HG02623 (cell line): ENCODE measurements at regions not wholly inside any gene's neighbourhood (a gene's known extent, or its start where the extent isn't known, plus 50 kb on each side); places are given as distances from the start of the nearest gene placed in this dataset.
"Not testable (repeated sequence)": the region's sequence is repeated elsewhere in the genome, so short reads cannot be mapped to it uniquely, and the experiment has no call there.

ENCODE experiments used
- ATAC-seq: cut with Tn5 transposase; IDR thresholded peaks from one replicate; pipeline ENCODE4 v1.9.1; 2021; ENCODE audit warnings: moderate library complexity; ENCODE audit not compliant: unreplicated experiment

DNA sequence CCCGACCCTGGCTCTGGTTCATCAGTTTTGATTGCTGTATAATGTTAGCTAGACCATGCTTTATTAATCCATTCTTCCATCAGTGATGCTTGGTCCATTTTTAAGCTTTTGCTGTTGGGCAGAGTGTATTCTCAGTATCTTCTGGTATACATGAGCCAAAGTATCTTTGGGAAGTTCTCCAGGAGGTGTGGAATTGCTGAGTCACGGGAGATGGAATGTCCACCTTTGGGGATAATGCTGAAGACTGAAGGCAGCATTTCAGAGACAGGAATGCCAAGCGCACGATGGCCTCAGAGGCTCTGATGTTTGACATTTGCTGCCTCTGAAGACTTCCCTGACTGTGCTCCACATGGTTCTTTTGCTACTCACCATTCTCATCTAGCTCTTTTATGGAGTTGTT lies 266.3 kb upstream of the KAZN start:
- no peak for ATAC-seq

DNA sequence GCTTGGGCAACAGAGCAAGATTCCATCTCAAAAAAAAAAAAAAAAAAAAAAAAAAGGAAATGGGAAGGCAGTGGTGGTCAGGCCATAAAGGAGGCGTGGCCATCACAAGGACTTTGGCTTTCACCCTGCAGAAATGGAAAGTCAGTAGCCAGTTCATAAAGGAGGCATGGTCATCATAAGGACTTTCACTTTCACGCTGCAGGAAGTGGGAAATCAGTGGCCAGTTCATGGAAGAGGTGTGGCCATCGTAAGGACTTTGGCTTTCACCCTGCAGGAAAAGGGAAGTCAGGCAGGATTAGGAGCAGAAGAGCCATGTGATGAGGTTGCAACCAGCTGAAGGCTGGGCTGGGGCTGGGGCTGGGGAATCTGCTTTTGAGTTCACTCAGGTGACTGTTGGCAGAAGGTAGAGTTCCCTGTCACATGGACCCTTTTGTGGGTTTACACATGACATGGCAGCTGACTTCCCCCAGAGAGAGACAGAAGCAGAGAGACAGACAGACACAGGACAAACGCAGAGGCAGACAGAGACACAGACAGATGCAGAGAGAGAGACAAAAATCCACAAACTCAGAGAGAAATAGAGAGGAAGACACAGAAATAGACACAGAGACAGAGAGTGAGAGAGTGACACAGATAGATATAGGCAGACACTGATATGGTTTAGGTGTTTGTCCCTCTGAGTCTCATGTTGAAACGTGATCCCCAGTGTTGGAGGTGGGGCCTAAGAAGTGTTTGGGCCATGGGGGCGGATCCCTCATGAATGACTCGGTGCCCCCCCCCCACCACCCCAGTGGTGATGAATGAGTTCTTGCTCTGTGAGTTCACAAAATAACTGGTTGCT lies 263.9 kb upstream of the KAZN start:
- ATAC-seq = no peak

DNA sequence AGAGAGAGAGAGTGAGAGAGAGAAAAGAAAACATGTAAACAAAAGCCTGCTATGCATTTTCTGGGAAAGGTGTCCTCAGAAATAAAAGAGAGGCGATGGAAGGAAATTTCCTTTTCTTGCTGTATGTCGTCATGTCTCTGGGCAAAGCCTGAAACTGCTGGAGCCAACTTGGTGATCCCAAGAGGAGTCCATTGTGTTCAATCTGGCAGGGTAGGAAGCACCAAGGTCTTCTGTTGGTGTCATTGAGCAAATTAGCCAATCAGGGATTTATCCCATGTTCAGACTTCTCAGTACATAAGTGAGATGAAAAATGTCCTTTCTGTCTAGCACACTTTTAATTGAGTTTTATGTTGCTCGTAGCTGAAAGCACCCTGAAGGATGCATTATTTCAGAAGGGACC lies 260.0 kb upstream of the KAZN start:
- ATAC-seq = no peak

DNA sequence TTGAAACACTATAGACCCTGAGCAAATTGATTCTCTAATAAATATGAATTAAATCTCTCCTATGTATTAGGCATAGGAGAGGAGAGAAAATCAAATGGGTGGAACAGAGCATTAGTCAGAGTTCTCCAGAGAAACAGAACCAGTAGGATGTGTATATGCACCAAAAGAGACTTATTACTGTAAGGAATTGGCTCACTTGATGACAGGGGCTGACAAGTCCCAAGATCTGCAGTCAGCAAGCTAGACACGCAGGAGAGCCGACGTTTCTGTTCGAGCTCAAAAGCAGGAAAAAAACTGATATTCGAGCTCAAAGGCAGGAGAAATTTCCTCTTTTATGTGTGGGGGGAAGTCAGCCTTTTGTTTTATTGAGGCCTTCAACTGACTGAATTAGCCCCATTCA lies 259.2 kb upstream of the KAZN start:
- no peak for ATAC-seq

DNA sequence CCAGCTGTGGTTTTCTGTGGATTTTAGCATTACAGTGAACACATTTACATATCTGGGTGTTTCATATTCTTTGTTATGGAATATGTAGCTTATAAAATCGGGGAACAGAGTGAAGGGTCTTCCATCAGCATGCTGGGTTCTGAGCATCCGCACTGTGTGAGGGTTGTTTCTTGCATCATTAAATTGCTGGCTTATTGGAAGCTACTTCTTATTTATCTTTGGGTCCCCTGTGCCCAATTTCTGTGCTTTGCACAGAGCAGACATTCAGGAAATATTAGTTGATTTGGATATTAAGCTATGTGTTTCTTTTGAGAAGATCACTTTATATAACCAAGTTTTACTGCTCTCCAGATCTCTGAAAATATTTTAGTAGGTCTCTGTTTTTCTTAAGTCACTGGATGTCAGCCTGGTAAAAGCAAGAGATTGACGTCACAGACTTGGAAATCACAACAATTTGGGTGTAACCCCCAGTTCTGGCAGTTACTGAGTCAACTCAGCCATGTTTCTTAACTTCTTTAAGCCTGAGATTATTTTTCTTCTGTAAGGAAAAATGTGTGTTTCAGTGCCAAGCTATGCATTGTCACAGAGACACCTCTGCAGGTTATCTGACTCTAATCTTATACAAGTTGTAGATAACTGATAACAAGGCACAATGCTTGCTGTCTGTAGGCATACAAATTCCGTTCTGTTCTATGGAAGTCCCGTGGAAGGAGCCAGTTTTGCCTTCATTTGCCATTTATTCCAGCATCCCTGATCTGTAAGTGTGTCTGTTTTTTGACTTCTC lies 258.3 kb upstream of the KAZN start:
- no peak for ATAC-seq

DNA sequence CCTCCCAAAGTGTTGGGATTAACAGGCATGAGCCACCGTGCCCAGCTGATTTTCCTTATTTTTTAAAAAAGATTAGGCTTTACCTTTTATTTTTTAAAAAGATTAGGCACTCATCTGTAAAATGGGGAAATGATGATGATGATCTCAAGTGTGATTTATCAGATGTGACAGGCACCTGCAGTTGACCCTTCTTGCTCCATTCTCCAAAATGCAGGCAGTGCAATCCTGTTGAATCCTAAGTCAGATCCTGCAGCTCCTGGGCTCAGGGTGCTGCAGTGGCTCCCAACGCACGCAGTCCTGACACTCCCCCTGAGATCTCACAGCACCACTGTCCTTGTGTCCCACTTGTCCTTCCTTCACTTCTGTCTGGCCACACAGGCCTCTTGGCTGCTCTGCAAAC lies 257.3 kb upstream of the KAZN start:
- no peak for ATAC-seq

DNA sequence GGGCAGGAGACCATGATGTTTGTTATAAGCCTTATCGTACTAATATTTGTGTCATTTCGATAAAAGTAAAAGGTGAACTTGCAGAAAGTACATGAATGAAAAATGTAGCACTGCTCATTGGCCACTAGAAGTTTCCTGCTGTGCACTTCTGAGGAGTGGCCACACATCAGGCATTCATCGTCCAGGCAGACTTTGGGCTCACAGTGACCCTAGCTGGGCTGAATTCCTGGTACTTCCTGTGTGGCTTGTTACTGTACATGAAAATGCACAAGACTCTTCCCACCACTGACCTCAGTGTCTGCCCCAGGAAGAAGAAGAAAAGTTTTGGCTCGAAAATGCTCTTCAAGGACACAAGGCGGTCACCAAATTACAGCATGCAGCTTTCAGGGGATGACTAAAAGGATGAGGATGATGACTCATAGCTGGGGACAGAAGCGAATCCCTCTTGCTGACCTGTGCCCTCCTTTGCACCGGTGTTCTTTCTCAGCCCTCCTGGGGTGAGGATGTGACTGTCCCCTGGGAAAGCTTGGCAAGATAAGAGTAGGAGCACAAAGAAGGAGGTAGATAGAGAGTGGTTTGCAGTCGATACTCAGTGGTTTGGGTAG lies 252.4 kb upstream of the KAZN start:
- ATAC-seq = no peak

- no peak for ATAC-seq
Observed at GRCh38 chr1:14347186-14347585, 251.3 kb upstream of the KAZN start.

GRCh38 chr1:14347776-14348175 lies 250.7 kb upstream of the KAZN start:
- no peak for ATAC-seq

- ATAC-seq = no peak
Observed at GRCh38 chr1:14350197-14350596, 248.3 kb upstream of the KAZN start.

DNA sequence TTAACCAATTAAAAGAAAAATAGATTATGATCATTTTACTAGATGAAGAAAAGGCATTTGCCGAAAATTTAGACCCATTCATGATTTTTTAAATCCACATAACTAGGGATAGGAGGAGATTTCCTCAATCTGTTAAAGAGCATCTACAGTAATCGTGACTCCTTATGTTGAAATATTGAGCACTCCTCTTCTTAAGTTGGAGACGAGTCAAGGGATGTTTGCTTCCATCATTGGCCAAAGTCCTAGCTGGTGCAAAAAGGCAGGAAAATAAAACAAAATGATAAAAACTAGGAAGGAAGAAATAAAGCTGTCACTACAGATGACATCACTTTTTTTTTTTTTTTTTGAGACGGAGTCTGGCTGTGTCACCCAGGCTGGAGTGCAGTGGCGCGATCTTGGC lies 245.6 kb upstream of the KAZN start:
- ATAC-seq = no peak

DNA sequence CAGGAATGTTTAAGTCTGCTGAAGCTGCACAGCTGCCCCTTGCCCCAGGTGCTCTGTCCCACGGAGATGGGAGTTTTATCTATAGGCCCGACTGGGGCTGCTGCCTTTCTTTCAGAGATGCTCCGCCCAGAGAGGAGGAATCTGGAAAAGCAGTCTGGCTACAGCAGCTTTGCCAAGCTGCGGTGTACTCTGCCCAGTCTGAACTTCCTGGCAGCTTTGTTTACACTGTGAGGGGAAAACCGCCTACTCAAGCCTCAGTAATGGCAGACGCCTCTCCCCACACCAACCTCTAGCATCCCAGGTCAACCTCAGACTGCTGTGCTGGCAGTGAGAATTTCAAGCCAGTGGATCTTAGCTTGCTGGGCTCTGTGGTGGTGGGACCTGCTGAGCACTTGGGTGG lies 237.5 kb upstream of the KAZN start:
- not testable (repeated sequence) for ATAC-seq

DNA sequence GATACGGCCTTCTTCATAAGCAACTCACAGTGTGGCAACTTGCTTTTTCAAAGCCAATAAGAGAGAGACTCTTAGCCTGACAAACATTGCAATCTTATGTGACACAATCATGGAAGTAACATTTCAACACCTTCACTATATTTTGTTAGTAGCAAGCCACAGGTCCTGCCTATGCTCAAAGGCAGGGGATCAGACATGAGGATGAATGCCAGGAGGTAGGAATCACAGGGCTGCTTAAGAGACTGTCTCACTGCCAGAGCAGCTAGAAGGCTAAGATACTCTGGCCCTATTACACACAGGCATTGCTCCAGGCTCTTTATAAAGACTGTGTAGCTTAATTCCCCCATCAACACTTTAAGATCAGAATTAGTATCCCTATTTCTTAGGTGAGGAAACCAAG lies 236.2 kb upstream of the KAZN start:
- ATAC-seq = no peak

DNA sequence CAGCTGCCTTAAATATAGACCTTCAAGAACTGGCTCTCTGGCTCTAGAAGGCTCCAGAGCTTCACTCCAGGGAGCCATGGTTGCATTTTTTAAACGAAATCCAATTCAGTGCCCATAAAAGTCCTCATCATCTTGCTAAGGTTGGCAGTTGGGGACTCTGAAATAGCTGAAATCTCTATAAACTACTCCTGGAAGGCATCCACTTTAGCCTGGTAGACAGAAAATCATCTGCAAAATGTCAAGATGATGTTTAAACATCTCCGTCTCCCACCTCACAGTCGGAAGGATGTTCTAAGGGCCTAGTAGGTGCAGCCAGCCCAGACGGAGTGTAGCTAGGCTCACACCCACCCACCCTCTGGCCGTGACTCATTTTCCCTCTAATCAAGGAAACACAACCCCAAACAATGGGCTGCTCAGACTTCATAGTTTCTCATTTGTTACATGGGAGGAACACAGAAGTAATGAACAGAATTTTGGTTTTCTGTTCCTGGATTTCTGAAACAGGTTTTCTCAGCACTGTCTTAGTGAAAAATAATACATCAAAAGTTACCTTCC lies 235.4 kb upstream of the KAZN start:
- no peak for ATAC-seq

DNA sequence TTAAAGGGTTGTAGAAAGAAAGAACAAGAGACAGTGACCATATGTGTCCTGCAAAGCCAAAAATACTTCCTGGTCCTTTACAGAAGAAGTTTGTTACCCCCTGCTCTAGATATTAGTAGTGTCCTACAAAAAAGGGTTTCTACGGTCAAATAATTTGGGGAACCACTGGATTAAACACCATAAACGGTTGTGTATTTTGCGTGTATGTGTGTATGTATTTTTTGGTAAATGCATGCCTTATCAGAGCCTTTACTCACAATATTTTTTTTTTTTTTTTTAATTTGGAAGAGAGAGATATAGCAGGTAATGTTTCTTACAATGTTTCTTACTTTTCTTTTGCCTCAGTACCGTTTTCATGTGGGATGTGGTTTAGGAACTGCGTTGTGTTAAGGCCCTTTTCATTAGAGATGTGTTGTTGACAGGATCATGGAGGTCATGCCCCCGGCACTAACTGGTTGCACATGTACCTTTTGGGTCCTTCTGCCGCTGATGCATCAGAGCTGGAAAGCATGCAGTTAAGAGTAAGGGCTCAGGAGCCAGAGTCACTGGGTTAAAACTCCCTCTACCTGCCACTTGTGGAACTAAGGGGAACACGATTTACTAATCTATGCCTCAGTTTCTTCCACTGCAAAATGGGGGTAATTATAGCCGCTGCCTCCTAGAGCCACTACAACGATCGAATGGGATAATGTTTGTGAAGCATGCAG lies 234.6 kb upstream of the KAZN start:
- no peak for ATAC-seq

GRCh38 chr1:14365301-14365988 lies 233.0 kb upstream of the KAZN start:
- no peak for ATAC-seq

DNA sequence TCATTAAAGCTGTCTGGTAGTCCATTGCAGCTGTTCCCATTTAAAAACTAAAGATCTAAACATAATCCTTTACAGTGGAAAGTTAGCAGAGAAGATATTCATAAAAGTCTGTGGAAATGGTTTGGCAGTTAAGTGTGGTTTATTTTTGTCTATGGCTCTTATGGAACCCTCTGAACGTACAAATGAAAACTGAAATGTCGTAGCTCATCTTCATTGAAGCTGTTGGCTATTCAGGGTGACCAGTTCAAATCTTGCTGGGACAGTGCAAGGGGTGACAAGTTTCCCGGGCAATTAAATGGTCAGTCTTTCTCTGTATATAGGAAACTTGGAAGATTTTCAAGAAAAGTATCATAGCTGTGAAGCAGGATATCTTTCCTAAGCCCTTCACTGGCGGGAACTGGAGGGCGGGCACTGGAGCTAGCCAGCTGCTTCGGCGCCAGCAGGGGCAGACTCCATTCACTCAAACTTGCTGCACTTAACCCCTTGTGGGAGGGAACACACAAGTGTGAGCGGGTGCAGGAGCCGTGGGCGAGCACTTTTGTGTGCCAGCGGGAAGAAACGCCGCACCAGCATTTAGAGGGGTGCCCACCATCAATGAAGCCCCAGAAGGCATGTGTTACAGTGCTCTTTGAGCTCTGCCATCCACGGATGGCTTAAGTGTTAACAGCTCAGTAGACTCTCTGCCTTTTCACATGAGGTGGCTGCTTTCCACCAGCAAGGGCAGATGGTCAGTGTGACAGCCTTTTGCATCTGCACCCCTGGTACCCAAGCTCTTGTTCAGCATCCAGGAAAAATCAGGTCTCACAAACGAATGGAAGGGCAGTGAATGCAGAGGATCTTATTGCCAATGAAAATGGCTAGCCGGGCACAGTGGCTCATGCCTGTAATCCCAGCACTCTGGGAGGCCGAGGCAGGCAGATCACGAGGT lies 232.1 kb upstream of the KAZN start:
- ATAC-seq = no peak

DNA sequence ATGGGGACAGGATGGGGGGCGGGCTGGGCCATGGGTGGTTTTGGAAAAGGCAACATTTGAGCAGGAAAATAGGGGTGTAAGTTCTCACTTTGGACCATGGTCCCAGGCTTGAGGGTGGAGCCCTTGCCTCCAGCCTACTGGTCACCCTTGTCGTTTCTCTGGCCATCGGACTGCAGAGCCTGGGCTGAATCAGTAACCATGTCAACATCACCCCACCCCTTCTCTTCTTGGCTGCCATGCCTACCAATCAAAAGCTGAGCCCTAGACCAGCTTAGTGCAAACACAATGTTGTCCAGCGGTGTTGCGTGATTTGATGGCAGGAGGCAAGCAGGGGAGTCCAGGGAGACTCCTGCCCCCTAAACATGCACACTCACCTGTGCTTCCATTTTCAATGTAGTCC lies 231.0 kb upstream of the KAZN start:
- ATAC-seq = no peak

DNA sequence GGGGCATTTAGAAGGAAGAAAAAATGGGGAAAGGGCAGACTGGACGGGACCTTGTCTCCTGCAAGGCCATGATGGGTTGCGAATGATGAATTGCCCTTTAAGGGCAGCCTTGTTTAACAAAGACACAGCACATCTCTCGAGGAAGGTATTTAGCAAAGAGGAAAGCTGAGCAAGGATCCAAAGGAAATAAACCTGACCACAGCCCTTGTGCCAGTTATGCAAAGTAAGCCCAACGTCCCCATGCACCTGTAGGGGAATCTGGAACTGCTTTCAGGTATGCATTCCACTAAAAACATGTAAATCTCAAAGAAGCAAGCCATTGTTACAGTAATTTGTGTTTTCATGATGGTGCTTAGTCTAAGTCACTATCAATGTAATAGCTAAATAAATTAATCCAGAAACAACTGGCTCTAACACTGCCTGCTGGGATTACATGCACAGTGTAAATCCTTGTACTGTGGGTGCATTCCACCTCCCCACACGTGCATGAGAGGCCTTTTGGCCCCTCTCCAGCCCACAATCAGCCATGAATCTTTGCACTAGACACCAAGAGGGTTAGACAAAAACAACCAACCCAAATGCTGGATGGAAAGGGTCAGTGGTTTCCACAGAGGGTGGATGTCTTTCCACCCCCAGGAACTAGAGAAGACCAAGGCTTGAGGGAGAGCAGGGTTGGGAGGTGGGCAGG lies 228.8 kb upstream of the KAZN start:
- no peak for ATAC-seq
